ENCODE measurements at regions not wholly inside any gene's neighbourhood (a gene's known extent, or its start where the extent isn't known, plus 50 kb on each side); places are given as distances from the start of the nearest gene placed in this dataset.

DNA sequence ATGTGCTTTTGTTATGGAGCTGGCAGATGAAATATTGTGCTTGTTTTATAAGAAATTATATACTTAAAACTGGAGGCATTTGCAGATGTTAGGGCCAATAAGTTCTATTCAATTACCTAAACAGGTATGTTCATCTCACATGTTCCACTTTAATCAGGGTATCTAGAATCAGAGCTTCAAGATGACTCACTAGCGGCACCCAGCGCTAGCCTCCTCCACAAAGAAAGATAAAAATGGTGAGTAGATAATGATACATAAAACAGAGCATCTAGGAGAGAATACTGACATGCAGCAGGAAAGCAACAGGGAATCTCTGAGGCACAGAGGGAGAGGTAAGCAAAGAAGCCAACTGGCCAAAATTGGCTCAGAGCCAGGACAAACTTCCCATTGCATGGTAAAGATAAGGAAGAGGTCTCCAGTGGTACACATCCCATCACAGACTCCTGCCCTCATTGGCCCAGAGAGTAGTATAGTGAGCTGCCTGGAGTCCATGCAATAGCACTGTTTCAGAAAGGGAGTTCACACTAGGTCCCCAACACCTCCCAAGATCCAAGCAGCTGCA, 200.7 kb upstream of the SPTLC3 start:
- whole genome bisulfite sequencing, 2 donors: 98% methylated on average over 2 of the region's 2 CpGs
- TF ChIP-seq, protein P1, sequence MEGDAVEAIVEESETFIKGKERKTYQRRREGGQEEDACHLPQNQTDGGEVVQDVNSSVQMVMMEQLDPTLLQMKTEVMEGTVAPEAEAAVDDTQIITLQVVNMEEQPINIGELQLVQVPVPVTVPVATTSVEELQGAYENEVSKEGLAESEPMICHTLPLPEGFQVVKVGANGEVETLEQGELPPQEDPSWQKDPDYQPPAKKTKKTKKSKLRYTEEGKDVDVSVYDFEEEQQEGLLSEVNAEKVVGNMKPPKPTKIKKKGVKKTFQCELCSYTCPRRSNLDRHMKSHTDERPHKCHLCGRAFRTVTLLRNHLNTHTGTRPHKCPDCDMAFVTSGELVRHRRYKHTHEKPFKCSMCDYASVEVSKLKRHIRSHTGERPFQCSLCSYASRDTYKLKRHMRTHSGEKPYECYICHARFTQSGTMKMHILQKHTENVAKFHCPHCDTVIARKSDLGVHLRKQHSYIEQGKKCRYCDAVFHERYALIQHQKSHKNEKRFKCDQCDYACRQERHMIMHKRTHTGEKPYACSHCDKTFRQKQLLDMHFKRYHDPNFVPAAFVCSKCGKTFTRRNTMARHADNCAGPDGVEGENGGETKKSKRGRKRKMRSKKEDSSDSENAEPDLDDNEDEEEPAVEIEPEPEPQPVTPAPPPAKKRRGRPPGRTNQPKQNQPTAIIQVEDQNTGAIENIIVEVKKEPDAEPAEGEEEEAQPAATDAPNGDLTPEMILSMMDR (IDR thresholded peaks at IDR 0.05): no peak
- TF ChIP-seq EP300 (IDR thresholded peaks at IDR 0.05) (no peak), POLR2A (IDR thresholded peaks at IDR 0.05) (no peak)
- peaks cover 0 to 21% (median 0%) of the 10 kb centered on the region in 4 donors for H3K9me3 ChIP-seq
- no peaks in the 10 kb centered on the region for H3K36me3 ChIP-seq
- H3K4me1 ChIP-seq: no peaks in the 10 kb centered on the region
- no peak for DNase-seq (ENCODE audit: low spot score in 2 of 2)
- H3K27me3 ChIP-seq: no peaks in the 10 kb centered on the region
- H3K4me3 ChIP-seq: no peak overlapping the region
- H3K27ac ChIP-seq: no peak overlapping the region

DNA sequence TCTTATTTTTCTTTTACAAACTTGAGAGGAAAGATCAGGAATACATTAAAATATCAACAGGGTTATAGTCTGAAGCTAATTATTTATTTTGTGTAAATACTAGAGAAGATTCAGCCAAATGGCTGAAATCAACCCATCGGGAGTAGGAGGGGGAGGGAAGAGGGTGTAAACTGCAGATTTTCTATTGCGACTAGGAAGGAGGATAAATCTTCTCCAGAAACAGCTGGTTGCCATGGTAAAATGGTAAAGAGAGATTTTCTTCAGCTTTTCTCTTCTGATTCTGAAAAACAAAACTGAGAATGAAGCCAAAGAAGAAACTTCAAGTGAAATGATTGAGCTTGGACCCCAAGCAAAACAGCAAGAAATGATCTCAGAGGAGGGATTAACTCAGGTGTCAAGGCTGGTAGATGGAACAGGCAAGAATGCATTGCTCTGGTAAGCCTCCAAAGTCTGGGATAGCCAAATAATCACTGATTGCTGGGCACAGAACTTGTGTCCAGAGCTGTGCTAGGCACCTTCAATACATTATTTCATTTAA, 193.5 kb upstream of the SPTLC3 start:
- DNase-seq (ENCODE audit: low spot score in 2 of 2): no peak
- Histone ChIP-seq H3K9me3 (peaks cover 0 to 6% (median 0%) of the 10 kb centered on the region in 4 donors), H3K4me3 (no peak overlapping the region), H3K27me3 (no peaks in the 10 kb centered on the region), H3K27ac (no peak overlapping the region), H3K36me3 (no peaks in the 10 kb centered on the region), H3K4me1 (no peaks in the 10 kb centered on the region)
- 22 to 33% methylated on average over 2 of the region's 2 CpGs for WGBS, 2 donors
- no peak for TF ChIP-seq EP300 (IDR thresholded peaks at IDR 0.05)
- TF ChIP-seq, protein P1 (IDR thresholded peaks at IDR 0.05): no peak
- no peak for TF ChIP-seq POLR2A (IDR thresholded peaks at IDR 0.05)

DNA sequence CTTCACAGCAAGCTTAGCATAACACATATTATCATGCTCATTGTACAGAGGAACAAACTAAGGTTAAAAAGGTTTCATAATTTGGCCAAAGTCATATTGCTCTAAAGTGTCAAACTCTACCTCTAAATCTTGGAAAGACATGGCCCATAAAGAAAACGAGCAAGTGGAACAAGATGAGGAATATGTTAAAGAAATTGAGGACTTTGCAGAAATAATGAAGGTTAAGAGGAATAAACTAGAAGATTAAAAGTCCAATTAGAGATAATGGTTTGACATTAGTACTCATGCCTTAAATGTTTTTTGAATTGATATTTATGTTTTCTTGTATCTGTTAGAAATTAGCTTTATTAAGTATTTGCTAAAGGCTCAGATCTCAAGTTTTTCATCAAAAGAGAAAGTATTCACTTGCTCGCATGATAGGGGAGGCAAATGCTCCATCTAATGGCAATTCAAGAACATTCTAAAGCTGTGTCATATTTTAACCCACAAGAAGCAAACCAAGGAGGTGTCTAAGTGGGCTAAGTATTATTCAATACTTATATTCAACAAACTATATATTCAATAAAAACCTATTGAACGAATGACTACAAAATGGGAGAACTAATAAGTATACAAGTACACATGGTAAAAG, 192.9 kb upstream of the SPTLC3 start:
- Histone ChIP-seq H3K4me3 (no peak overlapping the region), H3K27me3 (no peaks in the 10 kb centered on the region), H3K27ac (no peak overlapping the region), H3K4me1 (no peaks in the 10 kb centered on the region), H3K36me3 (no peaks in the 10 kb centered on the region), H3K9me3 (peaks cover 0 to 2% (median 0%) of the 10 kb centered on the region in 4 donors)
- WGBS, 2 donors: 59 to 69% methylated on average over 3 of the region's 3 CpGs
- TF ChIP-seq, protein P1 (IDR thresholded peaks at IDR 0.05): no peak
- no peak for TF ChIP-seq EP300 (IDR thresholded peaks at IDR 0.05)
- no peak for DNase-seq (ENCODE audit: low spot score in 2 of 2)

DNA sequence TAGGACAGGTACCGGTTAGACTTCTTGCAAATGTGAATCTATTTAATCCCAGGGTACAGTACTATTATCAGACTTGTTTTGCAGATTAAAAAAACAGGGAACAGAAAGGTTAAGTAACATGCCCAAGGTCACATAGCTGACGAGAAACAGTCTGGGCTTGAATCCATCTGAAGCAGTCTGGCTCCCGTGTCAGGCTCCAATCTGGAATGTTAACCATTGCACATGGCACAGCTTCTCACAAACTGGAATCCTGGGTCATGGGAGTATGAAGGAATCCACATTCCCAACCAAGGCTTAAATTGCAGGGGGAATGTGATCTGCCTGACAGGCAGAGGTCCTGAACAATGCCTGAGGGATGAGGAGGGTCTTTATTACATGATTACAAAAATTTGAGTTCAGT, 187.5 kb upstream of the SPTLC3 start:
- no peaks in the 10 kb centered on the region for H3K36me3 ChIP-seq
- no peak overlapping the region for H3K27ac ChIP-seq
- DNase-seq (ENCODE audit: low spot score in 2 of 2): no peak
- 25 to 29% methylated on average over 3 of the region's 3 CpGs for WGBS, 2 donors
- no peaks in the 10 kb centered on the region for H3K9me3 ChIP-seq
- no peak overlapping the region for H3K4me3 ChIP-seq
- peaks cover 0 to 6% (median 0%) of the 10 kb centered on the region in 4 donors for H3K4me1 ChIP-seq
- no peak for TF ChIP-seq POLR2A (IDR thresholded peaks at IDR 0.05)
- H3K27me3 ChIP-seq: no peaks in the 10 kb centered on the region

DNA sequence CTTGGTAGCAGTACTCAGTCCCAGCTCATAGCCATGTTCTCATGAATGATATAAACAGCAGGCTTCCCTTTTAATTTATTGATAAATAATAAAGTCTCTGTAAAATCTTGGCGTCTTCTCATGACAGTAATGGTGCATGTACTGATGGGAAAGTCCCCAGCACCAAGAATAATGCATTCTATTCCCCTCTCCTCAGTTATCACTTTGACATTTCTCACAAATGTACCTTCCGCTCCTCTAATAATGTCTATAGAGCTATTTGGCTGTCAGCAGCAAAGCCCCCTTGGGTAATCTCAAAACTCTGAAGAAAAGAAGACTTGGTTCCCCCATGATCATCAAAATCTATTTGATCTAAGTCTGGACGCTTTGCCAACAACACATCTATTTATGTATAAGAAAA, 185.0 kb upstream of the SPTLC3 start:
- H3K27ac ChIP-seq: no peak overlapping the region
- TF ChIP-seq, protein P1 (IDR thresholded peaks at IDR 0.05): no peak
- no peak for TF ChIP-seq EP300 (IDR thresholded peaks at IDR 0.05)
- no peak for TF ChIP-seq POLR2A (IDR thresholded peaks at IDR 0.05)
- H3K9me3 ChIP-seq: no peaks in the 10 kb centered on the region
- H3K27me3 ChIP-seq: no peaks in the 10 kb centered on the region
- no peak for DNase-seq (ENCODE audit: low spot score in 2 of 2)
- 55 to 60% methylated on average over 3 of the region's 3 CpGs for WGBS, 2 donors
- peaks cover 0 to 6% (median 0%) of the 10 kb centered on the region in 4 donors for H3K4me1 ChIP-seq
- H3K36me3 ChIP-seq: no peaks in the 10 kb centered on the region
- no peak overlapping the region for H3K4me3 ChIP-seq

All from tibial nerve (tissue), 4 donors.